HEK293T (cell line): ENCODE measurements at regions not wholly inside any gene's neighbourhood (a gene's known extent, or its start where the extent isn't known, plus 50 kb on each side); places are given as distances from the start of the nearest gene placed in this dataset.

Experiments
- CTCF ChIA-PET: fragments of 350-600 bp; formaldehyde crosslinking; extraction: SDS; loops from one replicate; lab custom pipeline; 2021; ENCODE audit warnings: antibody characterized with exemption, inconsistent platforms; lab: Yijun Ruan, JAX
- POLR2A ChIA-PET: fragments of 350-600 bp; formaldehyde crosslinking; extraction: SDS; loops from one replicate; lab custom pipeline; 2020; ENCODE audit warnings: antibody characterized with exemption, inconsistent platforms; lab: Yijun Ruan, JAX
- DNase-seq: peaks from one replicate; pipeline ENCODE4 v3.0.0; 2012; ENCODE audit warnings: mixed read lengths; ENCODE audit errors: extremely low spot score
- ARNT ChIP-seq: fragments of 450-650 bp; IDR thresholded peaks from 2 replicates; pipeline ENCODE4 v1.6.1; 2017; ENCODE audit warnings: mild to moderate bottlenecking
- BHLHE40 ChIP-seq: fragments of 450-650 bp; IDR thresholded peaks from 2 replicates; pipeline ENCODE4 v1.6.1; 2016; ENCODE audit warnings: mild to moderate bottlenecking, moderate library complexity, borderline replicate concordance
- CTBP1 ChIP-seq: fragments of 450-650 bp; IDR thresholded peaks from 2 replicates; pipeline ENCODE4 v1.6.1; 2016; ENCODE audit warnings: borderline replicate concordance
- ELF4 ChIP-seq: fragments of 450-650 bp; IDR thresholded peaks from 2 replicates; pipeline ENCODE4 v1.6.1; 2017; ENCODE audit warnings: antibody characterized with exemption
- FOXA1 ChIP-seq: fragments of 450-650 bp; IDR thresholded peaks from 2 replicates; pipeline ENCODE4 v1.6.1; 2016; ENCODE audit warnings: mild to moderate bottlenecking
- FOXK2 ChIP-seq: fragments of 450-650 bp; IDR thresholded peaks from 2 replicates; pipeline ENCODE4 v1.6.1; 2016; ENCODE audit warnings: mild to moderate bottlenecking
- FOXM1 ChIP-seq: fragments of 450-650 bp; IDR thresholded peaks from 2 replicates; pipeline ENCODE4 v1.6.1; 2017; ENCODE audit warnings: mild to moderate bottlenecking, borderline replicate concordance
- HDGF ChIP-seq: fragments of 450-650 bp; IDR thresholded peaks from 2 replicates; pipeline ENCODE4 v1.6.1; 2017; ENCODE audit warnings: antibody characterized with exemption, borderline replicate concordance
- L3MBTL2 ChIP-seq: fragments of 450-650 bp; conservative IDR thresholded peaks from 2 replicates; pipeline ENCODE4 v1.6.1; 2016; ENCODE audit warnings: mild to moderate bottlenecking
- LEF1 ChIP-seq: fragments of 450-650 bp; IDR thresholded peaks from 2 replicates; pipeline ENCODE4 v1.6.1; 2017; ENCODE audit warnings: mild to moderate bottlenecking, borderline replicate concordance
- NFRKB ChIP-seq: fragments of 450-650 bp; IDR thresholded peaks from 2 replicates; pipeline ENCODE4 v1.6.1; 2016; ENCODE audit warnings: mild to moderate bottlenecking, moderate library complexity
- PKNOX1 ChIP-seq: fragments of 450-650 bp; IDR thresholded peaks from 2 replicates; pipeline ENCODE4 v1.6.1; 2016
- SP1 ChIP-seq: fragments of 450-650 bp; IDR thresholded peaks from 2 replicates; pipeline ENCODE4 v1.6.1; 2017
- SUZ12 ChIP-seq: fragments of 450-650 bp; IDR thresholded peaks from 2 replicates; pipeline ENCODE4 v1.6.1; 2016; ENCODE audit warnings: mild to moderate bottlenecking
- TARDBP ChIP-seq: fragments of 450-650 bp; IDR thresholded peaks from 2 replicates; pipeline ENCODE4 v1.6.1; 2016
- ZNF384 ChIP-seq: fragments of 450-650 bp; IDR thresholded peaks from 2 replicates; pipeline ENCODE4 v1.6.1; 2016

GRCh38 chr9:28014212-28014611 lies 440.9 kb upstream of the C9orf72 start:
- no peak for DNase-seq
- CTCF ChIA-PET = no interaction called here
- POLR2A ChIA-PET = no interaction called here
- TF ChIP-seq LEF1 = no peak
- TF ChIP-seq FOXA1 = no peak
- no peak for TF ChIP-seq PKNOX1
- no peak for TF ChIP-seq NFRKB
- no peak for TF ChIP-seq L3MBTL2
- no peak for TF ChIP-seq TARDBP
- TF ChIP-seq SUZ12 = no peak
- no peak for TF ChIP-seq FOXK2
- no peak for TF ChIP-seq ZNF384
- TF ChIP-seq FOXM1 = no peak
- no peak for TF ChIP-seq ELF4
- no peak for TF ChIP-seq HDGF

GRCh38 chr9:28024676-28025075 lies 451.4 kb upstream of the C9orf72 start:
- ChIA-PET CTCF (no interaction called here), POLR2A (no interaction called here)
- no peak for DNase-seq
- TF ChIP-seq SP1 (no peak), PKNOX1 (no peak), BHLHE40 (no peak), FOXK2 (no peak), FOXM1 (no peak), ZNF384 (no peak), FOXA1 (no peak), ARNT (no peak), LEF1 (no peak), TARDBP (no peak), ELF4 (no peak), L3MBTL2 (no peak), SUZ12 (no peak)

DNA sequence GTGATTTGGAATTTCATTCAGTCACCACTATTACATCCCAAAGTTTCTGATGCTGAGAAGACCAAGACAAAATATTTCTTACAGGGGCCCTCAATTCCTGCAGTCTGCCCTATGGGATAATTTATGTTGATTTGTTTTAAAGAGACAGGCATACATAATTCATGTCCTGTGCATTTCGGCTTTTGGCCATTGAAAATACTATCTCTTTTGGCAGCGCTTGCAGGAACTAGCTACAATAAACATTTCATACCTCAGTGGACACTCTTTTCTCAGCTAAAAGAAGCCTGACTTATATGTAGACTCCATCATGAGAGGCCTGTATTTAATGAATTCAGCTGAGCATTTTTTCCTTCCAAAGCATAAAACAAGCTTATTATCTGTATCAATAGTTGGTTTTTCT lies 451.9 kb upstream of the C9orf72 start:
- CTCF ChIA-PET = no interaction called here
- POLR2A ChIA-PET = no interaction called here
- TF ChIP-seq CTBP1 (no peak), BHLHE40 (no peak), SUZ12 (no peak), PKNOX1 (no peak), TARDBP (no peak), ARNT (no peak), SP1 (no peak), NFRKB (no peak), FOXM1 (no peak), ZNF384 (no peak), FOXA1 (no peak), L3MBTL2 (no peak), HDGF (no peak), LEF1 (no peak), FOXK2 (no peak)
- no peak for DNase-seq

GRCh38 chr9:28031521-28032267 lies 458.4 kb upstream of the C9orf72 start:
- CTCF ChIA-PET = interaction anchor here (0.7 kb wide), 1 partner anchor 150 kb away, joined by 6 read pairs; no protein-coding TSS in a partner anchor
- no peak for DNase-seq

More at GRCh38 chr9:28031521-28032267, 458.4 kb upstream of the C9orf72 start:
- no peak for TF ChIP-seq FOXA1
- TF ChIP-seq NFRKB = no peak
- no peak for TF ChIP-seq ARNT
- TF ChIP-seq FOXM1 = no peak
- no peak for TF ChIP-seq ZNF384
- TF ChIP-seq TARDBP = no peak
- TF ChIP-seq SP1 = no peak
- no peak for TF ChIP-seq ELF4
- no peak for TF ChIP-seq FOXK2
- no peak for TF ChIP-seq L3MBTL2
- no peak for TF ChIP-seq SUZ12
- TF ChIP-seq LEF1 = no peak
- no peak for TF ChIP-seq BHLHE40
- no peak for TF ChIP-seq PKNOX1
- TF ChIP-seq CTBP1 = no peak
- no peak for TF ChIP-seq HDGF
- POLR2A ChIA-PET = no interaction called here
